A673 (cell line): ENCODE measurements at regions not wholly inside any gene's neighbourhood (a gene's known extent, or its start where the extent isn't known, plus 50 kb on each side); places are given as distances from the start of the nearest gene placed in this dataset.

Experiments
- BruUV-seq: library from RNA; stranded (reverse); fragments of 400-500 nt; replicated peaks from 2 replicates; lab custom pipeline; 2021; lab: Mats Ljungman, UMichigan
- CTCF ChIA-PET: fragments of 300-600 bp; sonication (Branson Sonifier 250); formaldehyde crosslinking; loops from one replicate; lab custom pipeline; 2022; ENCODE audit warnings: antibody characterized with exemption; lab: Charles Lee
- POLR2A ChIA-PET: fragments of 300-600 bp; sonication (Branson Sonifier 250); formaldehyde crosslinking; loops from one replicate; lab custom pipeline; 2022; ENCODE audit warnings: antibody characterized with exemption; ENCODE audit not compliant: low non-redundant PET; lab: Charles Lee
- DNase-seq: peaks from one replicate; pipeline ENCODE4 v3.0.0-alpha.2; 2015; ENCODE audit warnings: low spot score
- H3K27ac ChIP-seq: fragments of 200-600 bp; sonication (generic); 2 replicates; pipeline ENCODE4 v1.5.1; 2016; ENCODE audit warnings: mixed run types, low read depth, mild to moderate bottlenecking, mixed read lengths, antibody characterized with exemption, low read length; ENCODE audit not compliant: poor library complexity, severe bottlenecking
- H3K27me3 ChIP-seq: fragments of 200-600 bp; sonication (generic); replicated peaks from 2 replicates; pipeline ENCODE4 v1.6.1; 2017; ENCODE audit warnings: mixed run types, low read depth, mild to moderate bottlenecking, mixed read lengths, antibody characterized with exemption, low read length; ENCODE audit not compliant: insufficient read depth, poor library complexity
- H3K36me3 ChIP-seq: fragments of 200-600 bp; sonication (generic); 2 replicates; pipeline ENCODE4 v1.6.1; 2016; ENCODE audit warnings: mixed run types, mild to moderate bottlenecking, mixed read lengths, antibody characterized with exemption, low read length; ENCODE audit not compliant: insufficient read depth, poor library complexity, severe bottlenecking
- H3K4me1 ChIP-seq: fragments of 200-600 bp; sonication (generic); 2 replicates; pipeline ENCODE4 v1.6.1; 2017; ENCODE audit warnings: mixed run types, mild to moderate bottlenecking, mixed read lengths, antibody characterized with exemption, low read length; ENCODE audit not compliant: insufficient read depth, poor library complexity, severe bottlenecking
- H3K4me3 ChIP-seq: fragments of 200-600 bp; sonication (generic); 2 replicates; pipeline ENCODE4 v1.5.1; 2016; ENCODE audit warnings: low read depth, mixed run types, mild to moderate bottlenecking, mixed read lengths, low read length; ENCODE audit not compliant: poor library complexity, severe bottlenecking
- H3K9me3 ChIP-seq: fragments of 200-600 bp; sonication (generic); 2 replicates; pipeline ENCODE4 v1.6.1; 2016; ENCODE audit warnings: mixed run types, low read depth, mild to moderate bottlenecking, mixed read lengths, antibody characterized with exemption, low read length; ENCODE audit not compliant: poor library complexity, severe bottlenecking
- CTCF ChIP-seq: fragments of 300-800, 200-600 bp; sonication (generic); conservative IDR thresholded peaks from 2 replicates; pipeline ENCODE4 v1.5.1; 2017; ENCODE audit warnings: low read depth, mild to moderate bottlenecking, antibody characterized with exemption, low read length, moderate library complexity, mixed read lengths
- EZH2 ChIP-seq: fragments of 200-600 bp; sonication (generic); IDR thresholded peaks from 2 replicates; pipeline ENCODE4 v1.6.1; 2017; ENCODE audit warnings: borderline replicate concordance, low read depth, mild to moderate bottlenecking, mixed read lengths, antibody characterized with exemption, low read length; ENCODE audit not compliant: poor library complexity, severe bottlenecking
- intact Hi-C: fragments of 100-400 bp; cut with micrococcal nuclease; formaldehyde crosslinking; loops from one replicate; pipeline ENCODE4 v1.10.0; 2022; ENCODE audit not compliant: unreplicated experiment

GRCh38 chr22:48523091-48523490, 1304.6 kb downstream of the BRD1 start:
- DNase-seq, result no peak
- no peaks in the 10 kb centered on the region for H3K27me3 ChIP-seq
- ChIA-PET POLR2A (no interaction called here), CTCF (no interaction called here)
- H3K9me3 ChIP-seq, result no peaks in the 10 kb centered on the region
- no peak overlapping the region for H3K27ac ChIP-seq
- intact Hi-C loops, result no loop called here
- H3K4me3 ChIP-seq, result no peak overlapping the region
- no TSS peak for BruUV-seq
- TF ChIP-seq CTCF, result no peak
- no peak for TF ChIP-seq EZH2
- peaks cover 13% of the 10 kb centered on the region for H3K4me1 ChIP-seq
- no peaks in the 10 kb centered on the region for H3K36me3 ChIP-seq

GRCh38 chr22:48522271-48522670, 1305.4 kb downstream of the BRD1 start:
- ChIA-PET CTCF (no interaction called here), POLR2A (no interaction called here)
- Histone ChIP-seq H3K36me3 (no peaks in the 10 kb centered on the region), H3K4me1 (peaks cover 13% of the 10 kb centered on the region), H3K27me3 (no peaks in the 10 kb centered on the region), H3K27ac (no peak overlapping the region), H3K9me3 (no peaks in the 10 kb centered on the region), H3K4me3 (no peak overlapping the region)
- intact Hi-C loops, result no loop called here
- no TSS peak for BruUV-seq
- no peak for TF ChIP-seq EZH2
- no peak for TF ChIP-seq CTCF
- DNase-seq, result no peak

GRCh38 chr22:48520884-48521588, 1306.6 kb downstream of the BRD1 start:
- CTCF ChIA-PET, result interaction anchor here (0.6 kb wide), 1 partner anchor 1492 kb away, joined by 4 read pairs; no protein-coding TSS in a partner anchor
- intact Hi-C loops, result no loop called here
- Histone ChIP-seq H3K36me3 (no peaks in the 10 kb centered on the region), H3K27me3 (no peaks in the 10 kb centered on the region), H3K4me3 (no peak overlapping the region), H3K27ac (no peak overlapping the region), H3K4me1 (peaks cover 13% of the 10 kb centered on the region), H3K9me3 (no peaks in the 10 kb centered on the region)
- TF ChIP-seq EZH2, result no peak
- peak; percentile 32; the same call in 1 of the 2 replicates for TF ChIP-seq CTCF
- peak; percentile 48 for DNase-seq
- POLR2A ChIA-PET, result no interaction called here
- no TSS peak for BruUV-seq
